PC-3 (cell line): ENCODE measurements at regions not wholly inside any gene's neighbourhood (a gene's known extent, or its start where the extent isn't known, plus 50 kb on each side); places are given as distances from the start of the nearest gene placed in this dataset.

Source experiments
- ATAC-seq: fragments of 200-7000 bp; cut with Tn5 transposase; 2 replicates; pipeline ENCODE4 v1.9.1; 2020; ENCODE audit warnings: mild to moderate bottlenecking, moderate library complexity
- BruUV-seq: library from RNA; stranded (reverse); fragments of 400-500 nt; replicated peaks from 2 replicates; lab custom pipeline; 2021; lab: Mats Ljungman, UMichigan
- CTCF ChIA-PET: fragments of 300-600 bp; sonication (Branson Sonifier 250); formaldehyde crosslinking; loops from one replicate; lab custom pipeline; 2022; ENCODE audit warnings: antibody characterized with exemption; lab: Charles Lee
- POLR2A ChIA-PET: fragments of 300-600 bp; sonication (Branson Sonifier 250); formaldehyde crosslinking; loops from one replicate; lab custom pipeline; 2022; ENCODE audit warnings: antibody characterized with exemption; ENCODE audit not compliant: unreplicated experiment; lab: Charles Lee
- DNase-seq: peaks from one replicate; pipeline ENCODE4 v3.0.0-alpha.2; 2015
- H2AFZ ChIP-seq: fragments of 300-600 bp; sonication (generic); 2 replicates; pipeline ENCODE4 v1.6.0; 2016; ENCODE audit warnings: antibody characterized with exemption, low read length
- H3F3A ChIP-seq: fragments of 300-600 bp; sonication (generic); one replicate; pipeline ENCODE4 v1.6.0; 2017; ENCODE audit warnings: antibody characterized with exemption, low read length, control low read depth, mild to moderate bottlenecking; ENCODE audit not compliant: unreplicated experiment
- H3K27ac ChIP-seq: fragments of 300-600 bp; sonication (generic); 2 replicates; pipeline ENCODE4 v1.5.1; 2016; ENCODE audit warnings: mild to moderate bottlenecking, low read length
- H3K27me3 ChIP-seq: fragments of 300-600 bp; sonication (generic); 2 replicates; pipeline ENCODE4 v1.6.1; 2016; ENCODE audit warnings: low read length, mixed read lengths
- H3K36me3 ChIP-seq: fragments of 300-600 bp; sonication (generic); 2 replicates; pipeline ENCODE4 v1.6.1; 2016; ENCODE audit warnings: low read depth, mixed run types, low read length, mixed read lengths
- H3K4me1 ChIP-seq: fragments of 300-600 bp; sonication (generic); 2 replicates; pipeline ENCODE4 v1.5.1; 2016; ENCODE audit warnings: low read length; ENCODE audit not compliant: insufficient read depth
- H3K4me2 ChIP-seq: fragments of 300-600 bp; sonication (generic); 2 replicates; pipeline ENCODE4 v1.6.0; 2016; ENCODE audit warnings: low read length
- H3K4me3 ChIP-seq: fragments of 300-600 bp; sonication (generic); 2 replicates; pipeline ENCODE4 v1.5.1; 2016; ENCODE audit warnings: mild to moderate bottlenecking, low read length, mixed read lengths
- H3K79me2 ChIP-seq: fragments of 300-600 bp; sonication (generic); 2 replicates; pipeline ENCODE4 v1.6.1; 2017; ENCODE audit warnings: low read length, mixed read lengths
- H3K9ac ChIP-seq: fragments of 300-600 bp; sonication (generic); 2 replicates; pipeline ENCODE4 v1.6.0; 2016; ENCODE audit warnings: mild to moderate bottlenecking, low read length
- H3K9me2 ChIP-seq: fragments of 300-600 bp; sonication (generic); replicated peaks from 2 replicates; pipeline ENCODE4 v1.6.1; 2016; ENCODE audit warnings: mixed run types, low read length, mixed read lengths
- H3K9me3 ChIP-seq: fragments of 300-600 bp; sonication (generic); 2 replicates; pipeline ENCODE4 v1.6.1; 2016; ENCODE audit warnings: low read length, mixed read lengths
- H4K20me1 ChIP-seq: fragments of 300-600 bp; sonication (generic); 2 replicates; pipeline ENCODE4 v1.6.1; 2016; ENCODE audit warnings: low read length, mixed read lengths
- CTCF ChIP-seq: fragments of 300-600 bp; sonication (generic); conservative IDR thresholded peaks from 2 replicates; pipeline ENCODE4 v1.5.1; 2017; ENCODE audit warnings: antibody characterized with exemption, low read depth, mild to moderate bottlenecking, low read length
- EZH2 ChIP-seq: fragments of 300-600 bp; sonication (generic); IDR thresholded peaks from one replicate; pipeline ENCODE4 v1.6.1; 2017; ENCODE audit warnings: antibody characterized with exemption, mild to moderate bottlenecking, low read length; ENCODE audit not compliant: unreplicated experiment
- EZH2phosphoT487 ChIP-seq: fragments of 300-600 bp; sonication (generic); IDR thresholded peaks from 2 replicates; pipeline ENCODE4 v1.6.1; 2018; ENCODE audit warnings: mild to moderate bottlenecking, antibody characterized with exemption, low read length, borderline replicate concordance
- intact Hi-C: fragments of 100-400 bp; cut with micrococcal nuclease; formaldehyde crosslinking; loops from 2 replicates; pipeline ENCODE4 v1.9.0; 2023

DNA sequence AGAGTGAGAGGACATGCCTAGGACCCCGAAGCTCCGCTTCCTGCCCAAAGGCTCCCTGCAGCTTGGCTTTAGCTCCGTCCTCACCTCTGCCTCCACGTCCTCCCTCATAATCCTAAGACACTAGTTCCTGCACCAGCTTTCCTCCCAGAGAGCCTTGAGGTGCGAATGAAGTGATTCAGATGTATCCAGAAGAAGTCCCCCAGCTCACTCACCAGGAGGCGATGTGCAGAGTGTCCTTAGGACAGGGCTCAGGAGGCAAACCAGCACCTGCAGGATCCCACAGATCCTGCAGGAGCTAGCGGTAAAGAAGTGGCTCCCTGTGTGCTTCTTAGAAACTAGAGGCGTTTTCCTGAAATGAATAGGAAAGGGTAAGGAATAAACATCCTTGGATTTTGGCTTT lies 109.7 kb downstream of the HSPH1 start:
- no peak overlapping the region for H3K9ac ChIP-seq
- no peak overlapping the region for H2AFZ ChIP-seq
- BruUV-seq = no TSS peak
- H3K4me2 ChIP-seq = no peak overlapping the region
- ATAC-seq (no peak; the same call in 1 of the 2 replicates), DNase-seq (no peak)
- H4K20me1 ChIP-seq = no peaks in the 10 kb centered on the region
- H3K79me2 ChIP-seq = no peaks in the 10 kb centered on the region
- no peaks in the 10 kb centered on the region for H3K9me2 ChIP-seq
- H3K36me3 ChIP-seq = no peaks in the 10 kb centered on the region
- H3K27ac ChIP-seq = no peak overlapping the region
- H3F3A ChIP-seq = no peaks in the 10 kb centered on the region
- TF ChIP-seq EZH2phosphoT487 (no peak), CTCF (0 out of 2 replicates have a peak, but pooled peaks have one; percentile 10), EZH2 (no peak)
- POLR2A ChIA-PET = no interaction called here
- peaks cover 8% of the 10 kb centered on the region for H3K4me1 ChIP-seq
- intact Hi-C loops = no loop called here
- CTCF ChIA-PET = no interaction called here
- no peaks in the 10 kb centered on the region for H3K9me3 ChIP-seq
- H3K27me3 ChIP-seq = no peaks in the 10 kb centered on the region
- H3K4me3 ChIP-seq = no peak overlapping the region

- no peak overlapping the region for H3K4me2 ChIP-seq
- H2AFZ ChIP-seq = no peak overlapping the region
- CTCF ChIA-PET = no interaction called here
- no peaks in the 10 kb centered on the region for H3K79me2 ChIP-seq
- intact Hi-C loops = no loop called here
- POLR2A ChIA-PET = no interaction called here
- no peaks in the 10 kb centered on the region for H3K27me3 ChIP-seq
- H3K36me3 ChIP-seq = no peaks in the 10 kb centered on the region
- no peak overlapping the region for H3K27ac ChIP-seq
- peak; percentile 18 for DNase-seq
- no TSS peak for BruUV-seq
- TF ChIP-seq EZH2 (no peak), CTCF (peak; percentile 36; the same call in 1 of the 2 replicates)
- ATAC-seq = no peak
- H4K20me1 ChIP-seq = no peaks in the 10 kb centered on the region
- peaks cover 17% of the 10 kb centered on the region for H3K4me1 ChIP-seq
- H3K9me3 ChIP-seq = no peaks in the 10 kb centered on the region
- H3K9ac ChIP-seq = no peak overlapping the region
- H3K9me2 ChIP-seq = no peaks in the 10 kb centered on the region
- no peak overlapping the region for H3K4me3 ChIP-seq
- H3F3A ChIP-seq = no peaks in the 10 kb centered on the region
Measured at GRCh38 chr13:31050486-31051400, 111.0 kb downstream of the HSPH1 start.

GRCh38 chr13:31049833-31050232 lies 111.9 kb downstream of the HSPH1 start:
- DNase-seq = no peak
- Histone ChIP-seq H3K4me2 (no peak overlapping the region), H3K9ac (no peak overlapping the region), H3K79me2 (no peaks in the 10 kb centered on the region), H3K27ac (no peak overlapping the region), H3K4me3 (no peak overlapping the region), H3K4me1 (peaks cover 26% of the 10 kb centered on the region), H3K27me3 (no peaks in the 10 kb centered on the region), H4K20me1 (no peaks in the 10 kb centered on the region), H3K9me3 (no peaks in the 10 kb centered on the region), H3F3A (peaks cover 8% of the 10 kb centered on the region), H3K36me3 (no peaks in the 10 kb centered on the region), H3K9me2 (no peaks in the 10 kb centered on the region), H2AFZ (no peak overlapping the region)
- CTCF ChIA-PET = no interaction called here
- POLR2A ChIA-PET = no interaction called here
- no TSS peak for BruUV-seq
- TF ChIP-seq EZH2phosphoT487 (no peak), EZH2 (no peak), CTCF (no peak)
- intact Hi-C loops = loop anchor here (5.0 kb wide), 1 partner anchor 112 kb away; the partner anchor contains the start of gene HSPH1
- ATAC-seq = no peak
